GM21515 (cell line): ENCODE measurements at regions not wholly inside any gene's neighbourhood (a gene's known extent, or its start where the extent isn't known, plus 50 kb on each side); places are given as distances from the start of the nearest gene placed in this dataset.

Experiments used
- ATAC-seq: cut with Tn5 transposase; IDR thresholded peaks from one replicate; pipeline ENCODE4 v1.9.1; 2021; ENCODE audit not compliant: unreplicated experiment

GRCh38 chr13:58587183-58587582, 955.6 kb downstream of the PCDH17 start:
- ATAC-seq = peak; percentile 89

- no peak for ATAC-seq
Observed at GRCh38 chr13:58592052-58592451, 960.5 kb downstream of the PCDH17 start.

GRCh38 chr13:58592786-58593185, 961.2 kb downstream of the PCDH17 start:
- no peak for ATAC-seq

- ATAC-seq = no peak
Observed at GRCh38 chr13:58594747-58595600, 963.4 kb downstream of the PCDH17 start.

GRCh38 chr13:58597552-58597951, 966.0 kb downstream of the PCDH17 start:
- no peak for ATAC-seq

GRCh38 chr13:58598241-58598640, 966.7 kb downstream of the PCDH17 start:
- ATAC-seq = no peak

GRCh38 chr13:58611117-58611516, 979.6 kb downstream of the PCDH17 start:
- no peak for ATAC-seq

- ATAC-seq = no peak
Observed at GRCh38 chr13:58617880-58618665, 986.5 kb downstream of the PCDH17 start.

- ATAC-seq = no peak
Observed at GRCh38 chr13:58619396-58620113, 988.0 kb downstream of the PCDH17 start.

GRCh38 chr13:58620176-58620575, 988.6 kb downstream of the PCDH17 start:
- no peak for ATAC-seq

- no peak for ATAC-seq
Observed at GRCh38 chr13:58625703-58626389, 994.3 kb downstream of the PCDH17 start.

GRCh38 chr13:58630794-58631193, 999.2 kb downstream of the PCDH17 start:
- ATAC-seq = no peak

- ATAC-seq = no peak
Observed at GRCh38 chr13:58633226-58633625, 1001.7 kb downstream of the PCDH17 start.

- ATAC-seq = no peak
Observed at GRCh38 chr13:58655086-58655485, 1023.5 kb downstream of the PCDH17 start.

- ATAC-seq = no peak
Observed at GRCh38 chr13:58660826-58661225, 1029.3 kb downstream of the PCDH17 start.

GRCh38 chr13:58666331-58666730, 1034.8 kb downstream of the PCDH17 start:
- ATAC-seq = no peak

- no peak for ATAC-seq
Observed at GRCh38 chr13:58667096-58667495, 1035.6 kb downstream of the PCDH17 start.

GRCh38 chr13:58680115-58680514, 1048.6 kb downstream of the PCDH17 start:
- no peak for ATAC-seq

GRCh38 chr13:58682616-58683015, 1051.1 kb downstream of the PCDH17 start:
- ATAC-seq = no peak

- no peak for ATAC-seq
Observed at GRCh38 chr13:58687148-58687547, 1055.6 kb downstream of the PCDH17 start.

GRCh38 chr13:58698531-58698930, 1067.0 kb downstream of the PCDH17 start:
- no peak for ATAC-seq
